GM23248 (cell line): ENCODE measurements at regions not wholly inside any gene's neighbourhood (a gene's known extent, or its start where the extent isn't known, plus 50 kb on each side); places are given as distances from the start of the nearest gene placed in this dataset.

Experiments used
- DNase-seq: peaks from one replicate; pipeline ENCODE4 v3.0.0-alpha.2; 2015
- H2AFZ ChIP-seq: fragments of 200-600 bp; sonication (generic); 2 replicates; pipeline ENCODE4 v1.6.1; 2016; ENCODE audit warnings: antibody characterized with exemption
- H3F3A ChIP-seq: fragments of 200-600 bp; sonication (generic); 2 replicates; pipeline ENCODE4 v1.6.1; 2016; ENCODE audit warnings: mild to moderate bottlenecking, antibody characterized with exemption, mixed run types; ENCODE audit not compliant: insufficient read depth
- H3K27ac ChIP-seq: fragments of 200-600 bp; sonication (generic); 2 replicates; pipeline ENCODE4 v1.5.1; 2016; ENCODE audit warnings: mild to moderate bottlenecking
- H3K27me3 ChIP-seq: fragments of 200-600 bp; sonication (generic); replicated peaks from 2 replicates; pipeline ENCODE4 v1.6.1; 2016; ENCODE audit warnings: mild to moderate bottlenecking; ENCODE audit not compliant: insufficient read depth
- H3K36me3 ChIP-seq: fragments of 200-600 bp; sonication (generic); 2 replicates; pipeline ENCODE4 v1.6.1; 2016; ENCODE audit warnings: low read depth, mild to moderate bottlenecking
- H3K4me1 ChIP-seq: fragments of 200-600 bp; sonication (generic); 2 replicates; pipeline ENCODE4 v1.6.1; 2016; ENCODE audit warnings: mild to moderate bottlenecking; ENCODE audit not compliant: insufficient read depth
- H3K4me2 ChIP-seq: fragments of 200-600 bp; sonication (generic); one replicate; pipeline ENCODE4 v1.6.1; 2016; ENCODE audit warnings: mild to moderate bottlenecking; ENCODE audit not compliant: unreplicated experiment
- H3K4me3 ChIP-seq: fragments of 200-600 bp; sonication (generic); 2 replicates; pipeline ENCODE4 v1.5.1; 2016; ENCODE audit warnings: mild to moderate bottlenecking
- H3K79me2 ChIP-seq: fragments of 200-600 bp; sonication (generic); 2 replicates; pipeline ENCODE4 v1.6.1; 2016; ENCODE audit warnings: mild to moderate bottlenecking; ENCODE audit not compliant: insufficient read depth
- H3K9ac ChIP-seq: fragments of 200-600 bp; sonication (generic); 2 replicates; pipeline ENCODE4 v1.6.1; 2016; ENCODE audit warnings: mild to moderate bottlenecking
- H3K9me2 ChIP-seq: fragments of 200-600 bp; sonication (generic); 2 replicates; pipeline ENCODE4 v1.6.1; 2016; ENCODE audit warnings: mixed run types, mild to moderate bottlenecking, moderate library complexity; ENCODE audit not compliant: insufficient read depth
- H3K9me3 ChIP-seq: fragments of 200-600 bp; sonication (generic); one replicate; pipeline ENCODE4 v1.6.1; 2017; ENCODE audit warnings: low read depth
- H4K20me1 ChIP-seq: fragments of 200-600 bp; sonication (generic); 2 replicates; pipeline ENCODE4 v1.6.0; 2016; ENCODE audit not compliant: insufficient read depth
- EZH2 ChIP-seq: fragments of 200-600 bp; sonication (generic); IDR thresholded peaks from 2 replicates; pipeline ENCODE4 v1.6.1; 2018; ENCODE audit warnings: antibody characterized with exemption, mild to moderate bottlenecking; ENCODE audit not compliant: insufficient read depth, poor library complexity, severe bottlenecking
- EZH2phosphoT487 ChIP-seq: fragments of 200-600 bp; sonication (generic); IDR thresholded peaks from 2 replicates; pipeline ENCODE4 v1.6.1; 2018; ENCODE audit warnings: antibody characterized with exemption, moderate library complexity, mild to moderate bottlenecking, low read depth; ENCODE audit not compliant: insufficient read depth
- WGBS, 2 experiments: methylation state at CpG; one replicate each; pipeline ENCODE4 v1.1.6; 2015 to 2017; ENCODE audit warnings: low lambda C conversion rate in 2 of 2, low coverage in 1 of 2; ENCODE audit errors: missing lambda C conversion rate in 2 of 2; 5-methylcytosine and 5-hydroxymethylcytosine counted together
- in situ Hi-C: fragments of 300-500 bp; cut with MboI; formaldehyde crosslinking; loops from 2 replicates; pipeline ENCODE4 v1.15.0; 2020

- Histone ChIP-seq H3K4me2 (no peak overlapping the region), H4K20me1 (no peaks in the 10 kb centered on the region), H3F3A (peaks cover 13% of the 10 kb centered on the region), H3K27me3 (no peaks in the 10 kb centered on the region), H3K4me1 (peaks cover 23% of the 10 kb centered on the region), H3K4me3 (no peak overlapping the region), H3K9me2 (no peaks in the 10 kb centered on the region), H2AFZ (no peak overlapping the region), H3K27ac (no peak overlapping the region), H3K9me3 (no peaks in the 10 kb centered on the region), H3K36me3 (no peaks in the 10 kb centered on the region; the same call in 1 of the 2 replicates), H3K79me2 (no peaks in the 10 kb centered on the region), H3K9ac (no peak overlapping the region)
- no peak for DNase-seq
- in situ Hi-C loops = no loop called here
- 79 to 86% methylated on average over 3 of the region's 3 CpGs for WGBS, 2 experiments
- TF ChIP-seq EZH2 = no peak
- no peak for TF ChIP-seq EZH2phosphoT487
These were observed 81.4 kb upstream of the AHI1 start for GRCh38 chr6:135578976-135579375.

- no peaks in the 10 kb centered on the region for H3K9me3 ChIP-seq
- in situ Hi-C loops = no loop called here
- peaks cover 18% of the 10 kb centered on the region for H3K4me1 ChIP-seq
- H2AFZ ChIP-seq = no peak overlapping the region
- H3K36me3 ChIP-seq = no peaks in the 10 kb centered on the region; the same call in 1 of the 2 replicates
- TF ChIP-seq EZH2 = no peak
- no peak for TF ChIP-seq EZH2phosphoT487
- WGBS, 2 experiments = 95 to 97% methylated on average over 3 of the region's 3 CpGs
- no peaks in the 10 kb centered on the region for H3K9me2 ChIP-seq
- H3K4me3 ChIP-seq = no peak overlapping the region
- no peak overlapping the region for H3K9ac ChIP-seq
- H4K20me1 ChIP-seq = no peaks in the 10 kb centered on the region
- no peak for DNase-seq
- no peaks in the 10 kb centered on the region for H3K79me2 ChIP-seq
- no peak overlapping the region for H3K27ac ChIP-seq
- H3K27me3 ChIP-seq = no peaks in the 10 kb centered on the region
- peaks cover 17% of the 10 kb centered on the region for H3F3A ChIP-seq
- H3K4me2 ChIP-seq = no peak overlapping the region
These were observed 83.7 kb upstream of the AHI1 start for GRCh38 chr6:135581211-135581610.

- in situ Hi-C loops = no loop called here
- DNase-seq = peak; percentile 75
- H3K4me3 ChIP-seq = no peak overlapping the region
- H3K27me3 ChIP-seq = no peaks in the 10 kb centered on the region
- H3F3A ChIP-seq = peaks cover 14% of the 10 kb centered on the region
- 0% methylated on average over 1 of the region's 1 CpG for WGBS, 2 experiments
- H3K79me2 ChIP-seq = no peaks in the 10 kb centered on the region
- peak overlapping the region; percentile 23 for H2AFZ ChIP-seq
- no peak for TF ChIP-seq EZH2phosphoT487
- H3K9me3 ChIP-seq = no peaks in the 10 kb centered on the region
- H3K9ac ChIP-seq = no peak overlapping the region
- no peak overlapping the region for H3K4me2 ChIP-seq
- H3K27ac ChIP-seq = peak overlapping the region; percentile 46
- no peaks in the 10 kb centered on the region for H3K9me2 ChIP-seq
- peaks cover 15% of the 10 kb centered on the region for H3K4me1 ChIP-seq
- no peaks in the 10 kb centered on the region; the same call in 1 of the 2 replicates for H3K36me3 ChIP-seq
- no peaks in the 10 kb centered on the region for H4K20me1 ChIP-seq
These were observed 85.8 kb upstream of the AHI1 start for GRCh38 chr6:135583256-135583761.

- DNase-seq = no peak
- in situ Hi-C loops = no loop called here
- Histone ChIP-seq H2AFZ (no peak overlapping the region), H3K9ac (no peak overlapping the region), H3K4me2 (no peak overlapping the region), H4K20me1 (no peaks in the 10 kb centered on the region), H3K79me2 (no peaks in the 10 kb centered on the region), H3F3A (peaks cover 14% of the 10 kb centered on the region), H3K4me3 (no peak overlapping the region), H3K36me3 (no peaks in the 10 kb centered on the region), H3K27ac (no peak overlapping the region), H3K9me3 (no peaks in the 10 kb centered on the region), H3K4me1 (peaks cover 15% of the 10 kb centered on the region), H3K27me3 (no peaks in the 10 kb centered on the region), H3K9me2 (no peaks in the 10 kb centered on the region)
- no peak for TF ChIP-seq EZH2
- no peak for TF ChIP-seq EZH2phosphoT487
- WGBS, 2 experiments = 85 to 87% methylated on average over 2 of the region's 2 CpGs
These were observed 88.8 kb upstream of the AHI1 start for GRCh38 chr6:135586388-135586787.

- H3K4me2 ChIP-seq = no peak overlapping the region
- 96 to 98% methylated on average over 4 of the region's 4 CpGs for WGBS, 2 experiments
- no peak overlapping the region for H3K27ac ChIP-seq
- TF ChIP-seq EZH2 = no peak
- no peak for TF ChIP-seq EZH2phosphoT487
- no peak overlapping the region for H2AFZ ChIP-seq
- H3K36me3 ChIP-seq = no peaks in the 10 kb centered on the region
- DNase-seq = no peak
- H3K9me3 ChIP-seq = no peaks in the 10 kb centered on the region
- H3K79me2 ChIP-seq = no peaks in the 10 kb centered on the region
- no peaks in the 10 kb centered on the region for H4K20me1 ChIP-seq
- H3K4me1 ChIP-seq = peaks cover 15% of the 10 kb centered on the region
- H3K9me2 ChIP-seq = no peaks in the 10 kb centered on the region
- H3K27me3 ChIP-seq = no peaks in the 10 kb centered on the region
- in situ Hi-C loops = no loop called here
- no peak overlapping the region for H3K9ac ChIP-seq
- no peak overlapping the region for H3K4me3 ChIP-seq
- H3F3A ChIP-seq = peaks cover 14% of the 10 kb centered on the region
These were observed 89.3 kb upstream of the AHI1 start for GRCh38 chr6:135586844-135587243.
